GM03348 (cell line): ENCODE measurements at regions not wholly inside any gene's neighbourhood (a gene's known extent, or its start where the extent isn't known, plus 50 kb on each side); places are given as distances from the start of the nearest gene placed in this dataset.

Experiments used
- DNase-seq: peaks from one replicate; pipeline ENCODE4 v3.0.0; 2012; ENCODE audit warnings: low spot score

GRCh38 chr7:80563561-80564327 lies 51.9 kb upstream of the GNAT3 start:
- DNase-seq = no peak

GRCh38 chr7:80565554-80565953 lies 53.7 kb upstream of the GNAT3 start:
- no peak for DNase-seq

- no peak for DNase-seq
Observed at GRCh38 chr7:80581486-80582260, 56.8 kb upstream of the CD36 start.

GRCh38 chr7:80583901-80584300 lies 54.5 kb upstream of the CD36 start:
- DNase-seq = no peak

- no peak for DNase-seq
Observed at GRCh38 chr7:80584778-80585177, 53.7 kb upstream of the CD36 start.

- no peak for DNase-seq
Observed at GRCh38 chr7:80587538-80587937, 50.9 kb upstream of the CD36 start.

- peak; percentile 14 for DNase-seq
Observed at GRCh38 chr7:80588591-80588990, 49.9 kb upstream of the CD36 start.
